ENCODE measurements at regions not wholly inside any gene's neighbourhood (a gene's known extent, or its start where the extent isn't known, plus 50 kb on each side); places are given as distances from the start of the nearest gene placed in this dataset.

GRCh38 chr5:152549709-152550108 is 144.6 kb upstream of the NMUR2 start:
- no peak for TF ChIP-seq ZFP3 (CRISPR knock-in tag; IDR thresholded peaks at IDR 0.05)
- no peak for TF ChIP-seq PATZ1 (CRISPR knock-in tag; IDR thresholded peaks at IDR 0.05; ENCODE audit: borderline replicate concordance)
- no peak for TF ChIP-seq PPARA (CRISPR knock-in tag; IDR thresholded peaks at IDR 0.05; ENCODE audit: borderline replicate concordance)
- no peak for TF ChIP-seq ZNF565 (CRISPR knock-in tag; conservative IDR thresholded peaks at IDR 0.05; ENCODE audit: low read depth)
- no peak for TF ChIP-seq ZC3H10 (CRISPR knock-in tag; IDR thresholded peaks at IDR 0.05)
- no peak for TF ChIP-seq TSHZ2 (CRISPR knock-in tag; IDR thresholded peaks at IDR 0.05)
